ENCODE measurements at regions not wholly inside any gene's neighbourhood (a gene's known extent, or its start where the extent isn't known, plus 50 kb on each side); places are given as distances from the start of the nearest gene placed in this dataset.
"Not testable (repeated sequence)": the region's sequence is repeated elsewhere in the genome, so short reads cannot be mapped to it uniquely, and the experiment has no call there.

DNA sequence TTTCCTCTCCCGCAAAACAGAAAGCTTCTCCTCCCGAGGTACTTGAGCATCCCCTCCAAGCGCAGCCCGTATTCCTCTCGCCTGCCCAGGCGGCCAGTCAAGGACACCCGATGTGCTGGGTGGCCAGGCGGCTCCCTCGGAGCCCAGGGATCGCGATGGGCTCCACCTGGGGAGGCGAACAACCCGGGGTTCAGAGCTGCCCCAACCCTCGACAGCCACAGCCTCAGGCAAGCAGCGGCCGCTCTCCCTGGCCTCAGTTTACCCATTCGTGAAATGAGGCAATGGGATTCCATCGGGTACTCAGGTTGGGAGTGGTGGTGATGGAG is 147.4 kb downstream of the CYP26A1 start:
- no peak for DNase-seq (ENCODE audit: low spot score)

- DNase-seq (ENCODE audit: low spot score), result no peak
Observed at GRCh38 chr10:93221521-93221920, 147.8 kb downstream of the CYP26A1 start.

GRCh38 chr10:93222211-93222754 is 148.6 kb downstream of the CYP26A1 start:
- DNase-seq (ENCODE audit: low spot score), result no peak

DNA sequence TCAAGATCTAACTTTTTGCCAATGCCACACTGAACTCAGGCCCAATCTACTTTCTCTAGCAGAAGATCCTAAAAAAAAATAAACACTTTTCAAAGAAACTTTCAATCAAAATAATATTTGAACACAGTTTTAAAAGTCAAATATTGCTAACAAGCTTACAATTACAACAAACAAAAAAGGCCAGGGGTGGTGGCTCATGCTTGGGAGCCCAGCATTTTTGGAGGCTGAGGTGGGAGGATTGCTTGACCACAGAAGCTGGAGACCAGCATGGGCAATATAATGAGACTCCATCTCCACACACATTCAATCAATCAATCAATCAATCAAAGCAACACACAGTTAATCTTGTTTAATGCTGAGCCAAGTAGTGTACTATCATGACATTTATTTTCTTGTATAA is 149.2 kb downstream of the CYP26A1 start:
- DNase-seq (ENCODE audit: low spot score), result no peak

DNA sequence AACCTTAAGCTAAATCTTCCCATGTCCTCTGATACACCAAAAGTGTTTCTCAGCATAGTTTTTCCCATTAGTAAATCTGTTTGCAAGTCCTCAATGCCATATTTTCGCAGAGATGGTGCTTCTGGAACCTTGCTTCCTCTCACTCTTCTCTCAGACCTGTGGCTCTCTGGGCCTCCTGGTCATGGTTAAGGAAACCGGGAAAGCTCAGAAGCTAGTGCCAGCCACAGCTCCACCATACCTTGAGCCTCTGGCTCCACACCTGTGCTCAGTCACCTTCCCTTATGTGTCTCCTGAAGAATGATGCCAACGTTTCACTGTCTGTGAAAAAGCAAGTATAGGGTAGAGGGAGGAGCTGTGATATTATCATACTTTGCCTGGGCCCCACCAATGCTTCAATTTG is 149.6 kb downstream of the CYP26A1 start:
- no peak for DNase-seq (ENCODE audit: low spot score)

DNA sequence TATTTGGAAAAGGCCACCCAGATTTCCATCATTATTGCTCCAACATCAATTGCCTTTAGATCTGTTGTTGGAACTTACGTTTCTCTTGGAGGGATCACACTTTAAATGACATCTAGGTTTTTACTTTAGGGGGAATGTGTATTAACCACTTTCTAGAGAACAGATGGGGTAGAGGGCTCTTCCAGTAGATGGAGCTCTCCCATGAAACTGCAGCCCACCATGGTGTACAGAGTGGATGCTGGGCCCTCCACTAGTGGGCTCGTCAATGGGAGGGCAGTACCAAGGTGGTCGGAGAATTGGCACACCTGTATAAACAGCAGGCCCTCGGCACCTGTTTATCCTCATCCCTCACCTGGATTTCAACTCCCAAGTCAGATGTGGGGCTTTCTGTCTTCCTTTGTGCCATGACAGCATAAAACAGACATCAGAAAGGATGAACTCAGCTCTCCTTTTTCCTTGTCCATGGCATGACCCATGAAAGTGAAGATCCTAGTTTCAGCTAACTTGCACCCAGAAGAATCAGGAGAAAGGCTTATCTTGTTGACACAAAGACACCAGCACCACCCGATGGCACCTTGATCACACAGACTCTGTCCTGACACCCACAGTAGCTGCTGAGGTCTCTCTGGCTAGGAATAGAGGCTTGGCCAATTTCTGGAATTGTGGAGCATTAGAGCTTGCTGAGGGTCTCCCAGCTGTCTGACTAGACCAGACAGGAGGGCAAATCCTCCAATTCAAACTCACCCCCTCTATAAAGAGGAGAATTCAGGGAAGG is 150.5 kb downstream of the CYP26A1 start:
- DNase-seq (ENCODE audit: low spot score), result no peak

DNA sequence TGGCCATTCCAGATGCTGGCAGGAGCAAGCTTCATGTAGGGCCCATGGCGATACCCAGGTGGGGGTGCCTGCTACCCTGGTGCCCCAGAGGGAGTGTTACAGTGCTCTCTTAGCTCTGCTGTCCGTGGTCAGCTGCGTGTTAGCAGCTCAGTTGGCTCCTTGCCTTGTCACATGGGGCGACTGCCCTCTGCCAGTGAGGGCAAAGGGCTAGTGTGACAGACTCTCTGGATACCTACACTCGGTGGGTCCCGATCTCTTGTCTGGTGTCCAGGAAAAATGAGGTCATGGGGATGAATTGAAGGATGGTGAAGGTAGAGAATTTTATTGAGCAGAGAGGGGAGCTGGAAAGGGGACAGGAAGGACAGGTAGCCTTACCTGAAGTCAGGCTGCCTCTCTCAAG is 152.2 kb downstream of the CYP26A1 start:
- no peak for DNase-seq (ENCODE audit: low spot score)

GRCh38 chr10:93226619-93227018 is 152.9 kb downstream of the CYP26A1 start:
- no peak for DNase-seq (ENCODE audit: low spot score)

- not testable (repeated sequence) for DNase-seq (ENCODE audit: low spot score)
Observed at GRCh38 chr10:93230596-93230995, 156.9 kb downstream of the CYP26A1 start.

- DNase-seq (ENCODE audit: low spot score), result not testable (repeated sequence)
Observed at GRCh38 chr10:93232159-93232558, 158.5 kb downstream of the CYP26A1 start.

DNA sequence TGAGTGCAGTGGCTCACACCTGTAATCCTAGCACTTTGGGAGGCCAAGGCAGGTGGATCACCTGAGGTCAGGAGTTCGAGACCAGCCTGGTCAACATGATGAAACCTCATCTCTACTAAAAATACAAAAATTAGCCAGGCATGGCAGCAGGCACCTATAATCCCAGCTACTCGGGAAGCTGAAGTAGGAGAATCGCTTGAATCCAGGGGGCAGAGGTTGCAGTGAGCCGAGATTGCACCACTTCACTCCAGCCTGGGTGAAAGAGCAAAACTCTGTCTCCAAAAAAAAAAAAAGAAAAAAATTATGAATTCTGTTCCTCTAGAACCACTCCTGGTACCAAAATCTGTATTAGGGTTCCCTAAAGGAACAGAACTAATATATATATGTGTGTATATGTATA is 161.2 kb downstream of the CYP26A1 start:
- DNase-seq (ENCODE audit: low spot score), result not testable (repeated sequence)

DNA sequence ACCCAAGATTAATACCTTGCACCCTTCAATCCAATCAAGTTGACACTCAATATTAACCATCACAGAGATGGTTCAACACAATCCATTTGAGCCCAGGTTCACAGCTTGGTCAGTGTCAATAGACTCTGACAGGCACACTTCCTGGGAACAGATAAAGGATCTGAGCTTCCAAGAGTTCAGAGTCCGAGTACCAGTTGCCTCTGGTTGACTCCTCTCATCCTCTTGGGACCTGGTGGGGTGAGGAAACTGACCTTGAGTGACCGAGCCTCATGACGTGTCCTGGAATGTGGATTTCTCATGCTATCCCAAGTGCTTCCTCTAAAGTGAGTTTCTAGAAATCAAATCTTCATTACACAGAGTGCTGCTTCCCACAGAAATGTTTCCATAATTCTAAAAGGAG is 162.0 kb downstream of the CYP26A1 start:
- no peak for DNase-seq (ENCODE audit: low spot score)

- no peak for DNase-seq (ENCODE audit: low spot score)
Observed at GRCh38 chr10:93236393-93237040, 162.8 kb downstream of the CYP26A1 start.

- DNase-seq (ENCODE audit: low spot score), result no peak
Observed at GRCh38 chr10:93245147-93245546, 171.5 kb downstream of the CYP26A1 start.

- no peak for DNase-seq (ENCODE audit: low spot score)
Observed at GRCh38 chr10:93245779-93246178, 172.1 kb downstream of the CYP26A1 start.

DNA sequence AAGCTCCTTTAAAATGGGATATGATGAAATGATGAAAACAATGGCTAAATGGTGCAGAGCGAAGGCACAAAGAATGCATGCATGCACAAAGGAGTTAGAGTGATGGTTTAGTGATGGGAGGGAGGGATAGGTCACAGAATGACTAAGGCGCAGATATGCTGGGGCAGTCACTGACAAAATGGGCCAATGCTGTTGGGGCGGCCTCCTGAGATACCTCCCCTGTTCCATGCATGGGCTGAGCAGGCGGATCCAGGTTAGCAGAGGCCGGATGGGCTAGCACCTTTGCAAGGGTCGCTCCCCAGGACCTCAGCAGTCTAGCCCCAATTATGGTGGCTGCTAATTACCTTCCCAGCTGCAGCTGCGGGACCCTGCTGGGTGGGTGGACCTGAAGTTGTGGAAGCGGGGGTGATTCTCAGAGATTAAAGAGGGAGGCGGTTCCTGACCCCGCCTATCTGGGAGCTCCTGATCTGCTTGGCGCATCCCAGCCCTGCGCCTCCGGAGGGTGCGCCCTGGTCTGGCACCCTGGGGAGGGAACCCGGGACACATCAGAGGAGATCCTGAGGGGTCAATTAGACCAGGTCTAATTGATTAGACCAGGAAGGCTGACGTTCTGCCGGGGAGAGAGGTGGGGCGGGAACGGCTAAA is 175.0 kb downstream of the CYP26A1 start:
- DNase-seq (ENCODE audit: low spot score), result no peak

GRCh38 chr10:93250010-93250409 is 176.3 kb downstream of the CYP26A1 start:
- DNase-seq (ENCODE audit: low spot score), result no peak

GRCh38 chr10:93254180-93254853 is 180.6 kb downstream of the CYP26A1 start:
- no peak for DNase-seq (ENCODE audit: low spot score)

DNA sequence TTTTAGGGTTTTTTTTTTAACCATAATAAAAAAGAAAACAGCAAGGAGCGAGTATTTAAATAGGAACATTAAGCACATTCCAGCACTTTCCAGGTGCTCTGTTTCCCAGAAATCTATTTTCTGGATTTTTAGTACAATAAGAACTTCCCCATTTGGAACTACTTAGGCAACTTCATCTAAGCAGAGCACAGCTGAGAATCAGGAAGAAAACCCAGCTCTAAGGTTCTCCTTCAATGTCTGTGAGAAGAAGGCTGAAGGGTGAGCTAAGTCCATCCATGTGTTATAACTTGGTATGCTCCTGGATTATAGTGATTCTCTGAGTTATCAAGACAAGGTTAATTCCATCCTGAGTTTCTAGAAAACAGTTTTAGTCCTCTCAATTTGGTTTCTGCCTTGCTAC is 181.9 kb downstream of the CYP26A1 start:
- DNase-seq (ENCODE audit: low spot score), result no peak
